ENCODE measurements at regions not wholly inside any gene's neighbourhood (a gene's known extent, or its start where the extent isn't known, plus 50 kb on each side); places are given as distances from the start of the nearest gene placed in this dataset.
"Not testable (repeated sequence)": the region's sequence is repeated elsewhere in the genome, so short reads cannot be mapped to it uniquely, and the experiment has no call there.

- DNase-seq (ENCODE audit: low spot score): no peak
Measured at GRCh38 chr3:3902161-3902560, 102.9 kb downstream of the LRRN1 start.

- DNase-seq (ENCODE audit: low spot score): no peak
Measured at GRCh38 chr3:3906171-3906570, 106.9 kb downstream of the LRRN1 start.

GRCh38 chr3:3907023-3907422 lies 107.8 kb downstream of the LRRN1 start:
- DNase-seq (ENCODE audit: low spot score): no peak

- no peak for DNase-seq (ENCODE audit: low spot score)
Measured at GRCh38 chr3:3918763-3919162, 119.5 kb downstream of the LRRN1 start.

GRCh38 chr3:3919316-3919715 lies 120.1 kb downstream of the LRRN1 start:
- DNase-seq (ENCODE audit: low spot score): no peak

- DNase-seq (ENCODE audit: low spot score): no peak
Measured at GRCh38 chr3:3923619-3924018, 124.4 kb downstream of the LRRN1 start.

- DNase-seq (ENCODE audit: low spot score): no peak
Measured at GRCh38 chr3:3927198-3927597, 128.0 kb downstream of the LRRN1 start.

- DNase-seq (ENCODE audit: low spot score): no peak
Measured at GRCh38 chr3:3927965-3928364, 128.7 kb downstream of the LRRN1 start.

- not testable (repeated sequence) for DNase-seq (ENCODE audit: low spot score)
Measured at GRCh38 chr3:3941380-3941779, 142.1 kb downstream of the LRRN1 start.

- DNase-seq (ENCODE audit: low spot score): no peak
Measured at GRCh38 chr3:3951071-3951470, 151.8 kb downstream of the LRRN1 start.

GRCh38 chr3:3951501-3951900 lies 152.3 kb downstream of the LRRN1 start:
- DNase-seq (ENCODE audit: low spot score): no peak

- not testable (repeated sequence) for DNase-seq (ENCODE audit: low spot score)
Measured at GRCh38 chr3:3962867-3963266, 163.6 kb downstream of the LRRN1 start.

GRCh38 chr3:3984053-3984452 lies 184.8 kb downstream of the LRRN1 start:
- no peak for DNase-seq (ENCODE audit: low spot score)

- DNase-seq (ENCODE audit: low spot score): no peak
Measured at GRCh38 chr3:3991598-3991997, 192.4 kb downstream of the LRRN1 start.

- DNase-seq (ENCODE audit: low spot score): no peak
Measured at GRCh38 chr3:3992312-3992874, 193.2 kb downstream of the LRRN1 start.

- no peak for DNase-seq (ENCODE audit: low spot score)
Measured at GRCh38 chr3:3998140-3998922, 199.1 kb downstream of the LRRN1 start.

- DNase-seq (ENCODE audit: low spot score): not testable (repeated sequence)
Measured at GRCh38 chr3:3999340-3999739, 200.1 kb downstream of the LRRN1 start.

- no peak for DNase-seq (ENCODE audit: low spot score)
Measured at GRCh38 chr3:4001976-4002375, 202.7 kb downstream of the LRRN1 start.

GRCh38 chr3:4006288-4006687 lies 207.1 kb downstream of the LRRN1 start:
- no peak for DNase-seq (ENCODE audit: low spot score)

GRCh38 chr3:4008205-4008604 lies 209.0 kb downstream of the LRRN1 start:
- DNase-seq (ENCODE audit: low spot score): no peak

- no peak for DNase-seq (ENCODE audit: low spot score)
Measured at GRCh38 chr3:4011166-4011565, 211.9 kb downstream of the LRRN1 start.

- no peak for DNase-seq (ENCODE audit: low spot score)
Measured at GRCh38 chr3:4015426-4015825, 216.2 kb downstream of the LRRN1 start.

GRCh38 chr3:4019501-4019900 lies 220.3 kb downstream of the LRRN1 start:
- DNase-seq (ENCODE audit: low spot score): no peak

GRCh38 chr3:4021162-4021561 lies 221.9 kb downstream of the LRRN1 start:
- no peak for DNase-seq (ENCODE audit: low spot score)

Data from AG20443 (cell line).